GM12878 (cell line): ENCODE measurements at regions not wholly inside any gene's neighbourhood (a gene's known extent, or its start where the extent isn't known, plus 50 kb on each side); places are given as distances from the start of the nearest gene placed in this dataset.

Experiments used
- ATAC-seq: fragments of 200-7000 bp; cut with Tn5 transposase; 3 replicates; pipeline ENCODE4 v1.9.1; 2020; ENCODE audit warnings: mild to moderate bottlenecking, moderate library complexity
- BruUV-seq: library from RNA; stranded (reverse); fragments of 400-500 nt; replicated peaks from 2 replicates; lab custom pipeline; 2021; lab: Mats Ljungman, UMichigan
- CTCF ChIA-PET: fragments of 300-600 bp; sonication (Branson Sonifier 250); formaldehyde crosslinking; extraction: SDS; loops from one replicate; lab custom pipeline; 2021; ENCODE audit warnings: inconsistent platforms; lab: Yijun Ruan, JAX
- POLR2A ChIA-PET: fragments of 350-600 bp; formaldehyde crosslinking; extraction: SDS; loops from one replicate; lab custom pipeline; 2021; ENCODE audit warnings: inconsistent platforms; lab: Charles Lee
- RAD21 ChIA-PET: fragments of 300-600 bp; sonication (Branson Sonifier 250); formaldehyde crosslinking; loops from one replicate; lab custom pipeline; 2023; ENCODE audit warnings: antibody characterized with exemption; ENCODE audit not compliant: unreplicated experiment; lab: Charles Lee
- SMC1A ChIA-PET: fragments of 300-600 bp; sonication (Branson Sonifier 250); formaldehyde crosslinking; loops from one replicate; lab custom pipeline; 2023; ENCODE audit not compliant: unreplicated experiment, uncharacterized antibody; lab: Charles Lee
- DNase-seq: peaks from one replicate; pipeline ENCODE4 v3.0.0-alpha.2; 2011; ENCODE audit warnings: low read depth, low spot score
- FAIRE-seq: peaks from 3 replicates; lab custom pipeline; 2011; peaks lifted over from hg19 to GRCh38; lab: Jason Lieb, UNC
- H2AFZ ChIP-seq: 2 replicates; pipeline ENCODE4 v1.6.0; 2011; ENCODE audit warnings: low read depth, low read length, control low read depth; ENCODE audit not compliant: control insufficient read depth
- H3K27ac ChIP-seq: 2 replicates; pipeline ENCODE4 v1.5.1; 2011; ENCODE audit warnings: control low read depth; ENCODE audit not compliant: control insufficient read depth, insufficient read depth
- H3K27me3 ChIP-seq, 2 experiments: replicated peaks in 1 of 2; 2 replicates each; pipeline versions ENCODE4 v1.6.0 to v1.6.1; 2011; ENCODE audit warnings: low read length in 1 of 2; ENCODE audit not compliant: control insufficient read depth in 2 of 2, insufficient read depth in 2 of 2
- H3K36me3 ChIP-seq, 2 experiments: 2 replicates each; pipeline ENCODE4 v1.5.1; 2011; ENCODE audit warnings: low read length in 1 of 2; ENCODE audit not compliant: control insufficient read depth in 2 of 2, insufficient read depth in 2 of 2
- H3K4me1 ChIP-seq: 2 replicates; pipeline ENCODE4 v1.6.1; 2011; ENCODE audit warnings: mild to moderate bottlenecking, low read length, moderate library complexity, mixed read lengths; ENCODE audit not compliant: control insufficient read depth, insufficient read depth
- H3K4me2 ChIP-seq: 2 replicates; pipeline ENCODE4 v1.6.0; 2011; ENCODE audit warnings: control low read depth; ENCODE audit not compliant: control insufficient read depth, insufficient read depth
- H3K4me3 ChIP-seq: fragments of 200-600 bp; sonication (generic); 2 replicates; pipeline ENCODE4 v1.5.1; 2016
- H3K79me2 ChIP-seq: 2 replicates; pipeline ENCODE4 v1.6.0; 2011; ENCODE audit warnings: low read length; ENCODE audit not compliant: control insufficient read depth, insufficient read depth
- H3K9ac ChIP-seq: 2 replicates; pipeline ENCODE4 v1.8.0; 2011; ENCODE audit warnings: low read length, control low read depth, mixed read lengths; ENCODE audit not compliant: control insufficient read depth, insufficient read depth
- H3K9me3 ChIP-seq: replicated peaks from 3 replicates; pipeline ENCODE4 v1.5.1; 2011; ENCODE audit warnings: mild to moderate bottlenecking, low read length; ENCODE audit not compliant: control insufficient read depth, insufficient read depth
- H4K20me1 ChIP-seq: 2 replicates; pipeline ENCODE4 v1.6.0; 2011; ENCODE audit not compliant: control insufficient read depth, insufficient read depth
- CEBPB ChIP-seq, 2 experiments: fragments of 150-350 bp in 1 of 2; IDR thresholded peaks; 2 replicates each; pipeline ENCODE4 v1.6.1; 2012 to 2014; ENCODE audit warnings: low read depth in 2 of 2, low read length in 2 of 2, borderline replicate concordance in 1 of 2, inconsistent platforms in 1 of 2
- HDGF ChIP-seq: fragments of 450-650 bp; IDR thresholded peaks from 2 replicates; pipeline ENCODE4 v1.6.1; 2016; ENCODE audit warnings: antibody characterized with exemption
- MTA3 ChIP-seq: IDR thresholded peaks from 2 replicates; pipeline ENCODE4 v1.6.1; 2012; ENCODE audit warnings: low read length, inconsistent platforms, borderline replicate concordance
- NR2C2 ChIP-seq: IDR thresholded peaks from 2 replicates; pipeline ENCODE4 v1.6.1; 2011; ENCODE audit warnings: borderline replicate concordance, low read depth; ENCODE audit not compliant: control insufficient read depth, insufficient read length
- RAD51 ChIP-seq: fragments of 450-650 bp; IDR thresholded peaks from 2 replicates; pipeline ENCODE4 v1.6.1; 2016; ENCODE audit warnings: moderate library complexity, mild to moderate bottlenecking, inconsistent platforms
- RFX5 ChIP-seq: IDR thresholded peaks from 2 replicates; pipeline ENCODE4 v1.6.1; 2011; ENCODE audit warnings: low read depth, low read length, improper control_type of control experiment
- SREBF2 ChIP-seq: IDR thresholded peaks from 2 replicates; pipeline ENCODE4 v1.6.1; 2012; ENCODE audit warnings: mild to moderate bottlenecking, low read length
- SRF ChIP-seq, 2 experiments: IDR thresholded peaks; 2 replicates each; pipeline ENCODE4 v1.6.1; 2011; ENCODE audit warnings: low read depth in 2 of 2, low read length in 2 of 2, mild to moderate bottlenecking in 1 of 2, moderate library complexity in 1 of 2
- ZNF274 ChIP-seq: IDR thresholded peaks from one replicate; pipeline ENCODE4 v1.8.0; 2011; ENCODE audit not compliant: insufficient read length, insufficient read depth
- ZZZ3 ChIP-seq: IDR thresholded peaks from 2 replicates; pipeline ENCODE4 v1.6.1; 2011; ENCODE audit warnings: low read depth; ENCODE audit not compliant: control insufficient read depth, insufficient read length
- WGBS: methylation state at CpG from one replicate; pipeline ENCODE4 v1.1.6; 2016; ENCODE audit warnings: low lambda C conversion rate; ENCODE audit not compliant: insufficient replicate concordance, insufficient coverage; ENCODE audit errors: missing lambda C conversion rate; 5-methylcytosine and 5-hydroxymethylcytosine counted together
- in situ Hi-C: fragments of 300-500 bp; cut with MboI; formaldehyde crosslinking; loops from 9 replicates; pipeline ENCODE4 v1.14.3; 2018; ENCODE audit warnings: mixed read lengths
- intact Hi-C: fragments of 100-400 bp; cut with micrococcal nuclease; formaldehyde crosslinking; loops from one replicate; pipeline ENCODE4 v1.14.2; 2022; ENCODE audit not compliant: unreplicated experiment

GRCh38 chr21:19713313-19713712, 1284.9 kb upstream of the NCAM2 start (continued):
- TF ChIP-seq CEBPB (IDR thresholded peaks at IDR 0.05; ENCODE audit: borderline replicate concordance in 1 of 2, low read depth in 2 of 2, low read length in 2 of 2): no peak

- SMC1A ChIA-PET: no interaction called here
- Histone ChIP-seq H3K27ac (no peak overlapping the region), H3K27me3 (no peaks in the 10 kb centered on the region), H2AFZ (no peak overlapping the region), H3K36me3 (no peaks in the 10 kb centered on the region), H4K20me1 (no peaks in the 10 kb centered on the region), H3K9me3 (no peaks in the 10 kb centered on the region), H3K4me2 (no peak overlapping the region), H3K79me2 (no peaks in the 10 kb centered on the region), H3K9ac (no peak overlapping the region), H3K4me3 (no peak overlapping the region), H3K4me1 (no peaks in the 10 kb centered on the region)
- DNase-seq: no peak
- intact Hi-C loops: no loop called here
- RAD21 ChIA-PET: no interaction called here
- BruUV-seq: no TSS peak
- WGBS: 0% methylated on average over 1 of the region's 1 CpG
- FAIRE-seq: no peak
- ATAC-seq: no peak
- POLR2A ChIA-PET: no interaction called here
- CTCF ChIA-PET: no interaction called here
- in situ Hi-C loops: no loop called here
- no peak for TF ChIP-seq MTA3
- no peak for TF ChIP-seq RAD51
- TF ChIP-seq ZNF274: no peak
- TF ChIP-seq NR2C2: no peak
- TF ChIP-seq HDGF: no peak
- TF ChIP-seq SREBF2: no peak
- no peak for TF ChIP-seq SRF (IDR thresholded peaks at IDR 0.05; ENCODE audit: low read depth in 2 of 2, low read length in 2 of 2)
- no peak for TF ChIP-seq ZZZ3
- TF ChIP-seq RFX5: no peak
Measured at GRCh38 chr21:19724081-19724480, 1274.1 kb upstream of the NCAM2 start.
